GM21717 (cell line): ENCODE measurements at regions not wholly inside any gene's neighbourhood (a gene's known extent, or its start where the extent isn't known, plus 50 kb on each side); places are given as distances from the start of the nearest gene placed in this dataset.

Experiments
- ATAC-seq: cut with Tn5 transposase; IDR thresholded peaks from one replicate; pipeline ENCODE4 v1.9.1; 2021; ENCODE audit warnings: mild to moderate bottlenecking, moderate library complexity; ENCODE audit not compliant: unreplicated experiment

- no peak for ATAC-seq
Observed at GRCh38 chr5:19406576-19407365, 581.2 kb downstream of the CDH18 start.

GRCh38 chr5:19408149-19408548 is 579.9 kb downstream of the CDH18 start:
- no peak for ATAC-seq

GRCh38 chr5:19411936-19412335 is 576.1 kb downstream of the CDH18 start:
- ATAC-seq = no peak
